KMS-11 (cell line): ENCODE measurements at regions not wholly inside any gene's neighbourhood (a gene's known extent, or its start where the extent isn't known, plus 50 kb on each side); places are given as distances from the start of the nearest gene placed in this dataset.

Experiments used
- H2AFZ ChIP-seq: fragments of 200-600 bp; sonication (generic); 2 replicates; pipeline ENCODE4 v1.6.1; 2016; ENCODE audit warnings: antibody characterized with exemption, mixed run types, low read depth
- H3K27ac ChIP-seq: fragments of 200-600 bp; sonication (generic); 2 replicates; pipeline ENCODE4 v1.6.1; 2016; ENCODE audit warnings: mild to moderate bottlenecking, mixed run types
- H3K27me3 ChIP-seq: fragments of 200-600 bp; sonication (generic); 2 replicates; pipeline ENCODE4 v1.6.1; 2017; ENCODE audit warnings: mild to moderate bottlenecking, low read depth, mixed run types, moderate library complexity; ENCODE audit not compliant: insufficient read depth
- H3K36me3 ChIP-seq: fragments of 200-600 bp; sonication (generic); 2 replicates; pipeline ENCODE4 v1.6.1; 2017; ENCODE audit warnings: mild to moderate bottlenecking, mixed run types; ENCODE audit not compliant: insufficient read depth
- H3K4me1 ChIP-seq: fragments of 200-600 bp; sonication (generic); 2 replicates; pipeline ENCODE4 v1.6.1; 2016; ENCODE audit warnings: mild to moderate bottlenecking, low read depth, mixed run types; ENCODE audit not compliant: poor library complexity, severe bottlenecking
- H3K4me2 ChIP-seq: fragments of 200-600 bp; sonication (generic); 2 replicates; pipeline ENCODE4 v1.7.0; 2016; ENCODE audit warnings: mild to moderate bottlenecking, mixed run types
- H3K4me3 ChIP-seq: fragments of 200-600 bp; sonication (generic); IDR thresholded peaks from 2 replicates; pipeline ENCODE4 v1.6.1; 2017; ENCODE audit warnings: low read depth, low read length, mixed read lengths; ENCODE audit not compliant: insufficient read depth
- H3K79me2 ChIP-seq: fragments of 200-600 bp; sonication (generic); 2 replicates; pipeline ENCODE4 v1.6.1; 2016; ENCODE audit warnings: low read depth, mixed run types; ENCODE audit not compliant: insufficient read depth
- H3K9ac ChIP-seq: fragments of 200-600 bp; sonication (generic); 2 replicates; pipeline ENCODE4 v1.6.1; 2016; ENCODE audit warnings: mild to moderate bottlenecking, mixed run types
- H4K20me1 ChIP-seq: fragments of 200-600 bp; sonication (generic); 2 replicates; pipeline ENCODE4 v1.6.1; 2016; ENCODE audit warnings: mild to moderate bottlenecking, mixed run types; ENCODE audit not compliant: insufficient read depth
- CTCF ChIP-seq: fragments of 200-600 bp; sonication (generic); conservative IDR thresholded peaks from 2 replicates; pipeline ENCODE4 v1.6.1; 2017; ENCODE audit warnings: low read depth, mild to moderate bottlenecking, antibody characterized with exemption, low read length, moderate library complexity, mixed read lengths

GRCh38 chr7:25704413-25704812 lies 447.6 kb upstream of the NFE2L3 start:
- Histone ChIP-seq H3K4me1 (no peaks in the 10 kb centered on the region), H3K36me3 (no peaks in the 10 kb centered on the region), H2AFZ (no peak overlapping the region), H3K4me2 (no peak overlapping the region), H3K79me2 (no peaks in the 10 kb centered on the region), H4K20me1 (no peaks in the 10 kb centered on the region), H3K4me3 (no peak overlapping the region), H3K9ac (no peak overlapping the region), H3K27ac (no peak overlapping the region), H3K27me3 (no peaks in the 10 kb centered on the region)
- TF ChIP-seq CTCF, result no peak

- Histone ChIP-seq H3K79me2 (no peaks in the 10 kb centered on the region), H3K27ac (no peak overlapping the region), H4K20me1 (no peaks in the 10 kb centered on the region), H3K27me3 (no peaks in the 10 kb centered on the region), H3K9ac (no peak overlapping the region), H3K4me3 (no peak overlapping the region), H3K36me3 (no peaks in the 10 kb centered on the region), H3K4me1 (no peaks in the 10 kb centered on the region), H2AFZ (no peak overlapping the region), H3K4me2 (no peak overlapping the region)
- no peak for TF ChIP-seq CTCF
These were observed 445.2 kb upstream of the NFE2L3 start for GRCh38 chr7:25706764-25707163.

GRCh38 chr7:25707768-25708620 lies 444.0 kb upstream of the NFE2L3 start:
- H3K36me3 ChIP-seq, result no peaks in the 10 kb centered on the region
- TF ChIP-seq CTCF, result no peak
- H3K4me3 ChIP-seq, result no peak overlapping the region
- no peak overlapping the region for H3K9ac ChIP-seq
- H3K79me2 ChIP-seq, result no peaks in the 10 kb centered on the region
- no peak overlapping the region for H3K4me2 ChIP-seq
- no peaks in the 10 kb centered on the region for H4K20me1 ChIP-seq
- H3K27ac ChIP-seq, result no peak overlapping the region
- H2AFZ ChIP-seq, result no peak overlapping the region
- no peaks in the 10 kb centered on the region for H3K27me3 ChIP-seq
- no peaks in the 10 kb centered on the region for H3K4me1 ChIP-seq

GRCh38 chr7:25710959-25711358 lies 441.0 kb upstream of the NFE2L3 start:
- no peak for TF ChIP-seq CTCF
- Histone ChIP-seq H3K4me3 (no peak overlapping the region), H3K4me2 (no peak overlapping the region), H3K27ac (no peak overlapping the region), H3K36me3 (no peaks in the 10 kb centered on the region), H3K79me2 (no peaks in the 10 kb centered on the region), H3K27me3 (no peaks in the 10 kb centered on the region), H3K4me1 (no peaks in the 10 kb centered on the region), H3K9ac (no peak overlapping the region), H4K20me1 (no peaks in the 10 kb centered on the region), H2AFZ (no peak overlapping the region)
